Naive thymus-derived CD4-positive, alpha-beta T cell (primary cell): ENCODE measurements at regions not wholly inside any gene's neighbourhood (a gene's known extent, or its start where the extent isn't known, plus 50 kb on each side); places are given as distances from the start of the nearest gene placed in this dataset.
"Not testable (repeated sequence)": the region's sequence is repeated elsewhere in the genome, so short reads cannot be mapped to it uniquely, and the experiment has no call there.

ENCODE experiments used
- ATAC-seq: fragments of 150-1000 bp; cut with Tn5 transposase; 2 replicates; pipeline ENCODE4 v1.10.0; 2021; ENCODE audit warnings: mild to moderate bottlenecking, moderate library complexity
- CTCF ChIA-PET: fragments of 350-600 bp; sonication (Branson Sonifier 250); formaldehyde crosslinking; loops from one replicate; lab custom pipeline; 2021; ENCODE audit warnings: antibody characterized with exemption; lab: Charles Lee
- POLR2A ChIA-PET: fragments of 350-600 bp; sonication (Branson Sonifier 250); formaldehyde crosslinking; loops from one replicate; lab custom pipeline; 2021; ENCODE audit warnings: antibody characterized with exemption, inconsistent platforms; lab: Charles Lee
- DNase-seq, 9 donors: peaks; one replicate each; pipeline versions ENCODE4 v3.0.0 to v3.0.0-alpha.2; 2020 to 2022; ENCODE audit warnings: mixed read lengths in 1 of 9
- H3K27ac ChIP-seq: one replicate; pipeline ENCODE4 v1.7.0; 2013; ENCODE audit warnings: mild to moderate bottlenecking, low read depth, low read length, moderate library complexity
- H3K27me3 ChIP-seq, 2 donors: one replicate each; pipeline ENCODE4 v1.7.0; 2013; ENCODE audit warnings: low read length in 2 of 2, mild to moderate bottlenecking in 2 of 2, moderate library complexity in 2 of 2; ENCODE audit not compliant: control insufficient read depth in 2 of 2, insufficient read depth in 2 of 2
- H3K36me3 ChIP-seq, 3 experiments: 1 replicate in 2 of 3; 2 replicates in 1 of 3; pipeline ENCODE4 v1.7.0; 2013; ENCODE audit warnings: low read length in 3 of 3, mild to moderate bottlenecking in 3 of 3, moderate library complexity in 1 of 3; ENCODE audit not compliant: insufficient read depth in 3 of 3, control insufficient read depth in 2 of 3
- H3K4me1 ChIP-seq, 2 donors: one replicate each; pipeline ENCODE4 v1.7.0; 2013; ENCODE audit warnings: low read length in 2 of 2, mild to moderate bottlenecking in 2 of 2, moderate library complexity in 1 of 2; ENCODE audit not compliant: control insufficient read depth in 2 of 2, insufficient read depth in 2 of 2
- H3K4me3 ChIP-seq: 2 replicates; pipeline ENCODE4 v1.7.0; 2013; ENCODE audit warnings: mild to moderate bottlenecking, low read length
- H3K9me3 ChIP-seq, 3 experiments: 1 replicate in 2 of 3; 2 replicates in 1 of 3; pipeline ENCODE4 v1.7.0; 2013; ENCODE audit warnings: low read length in 3 of 3; ENCODE audit not compliant: control insufficient read depth in 2 of 3
- H3K27ac Mint-ChIP-seq, 9 donors: one replicate each; pipeline ENCODE4 v1.8.0; 2020 to 2022; ENCODE audit warnings: mixed read lengths in 9 of 9, mild to moderate bottlenecking in 8 of 9, moderate library complexity in 5 of 9, inconsistent platforms in 2 of 9
- H3K27me3 Mint-ChIP-seq, 5 donors: one replicate each; pipeline ENCODE4 v1.8.0; 2021 to 2022; ENCODE audit warnings: mixed read lengths in 5 of 5, mild to moderate bottlenecking in 1 of 5
- H3K36me3 Mint-ChIP-seq, 5 donors: one replicate each; pipeline ENCODE4 v1.8.0; 2020 to 2022; ENCODE audit warnings: mixed read lengths in 5 of 5, mild to moderate bottlenecking in 3 of 5, inconsistent platforms in 1 of 5
- H3K4me1 Mint-ChIP-seq, 7 donors: one replicate each; pipeline ENCODE4 v1.8.0; 2020 to 2022; ENCODE audit warnings: mixed read lengths in 7 of 7, mild to moderate bottlenecking in 3 of 7, inconsistent platforms in 1 of 7
- H3K4me3 Mint-ChIP-seq, 10 donors: one replicate each; pipeline ENCODE4 v1.8.0; 2020 to 2022; ENCODE audit warnings: mild to moderate bottlenecking in 10 of 10, mixed read lengths in 10 of 10, moderate library complexity in 6 of 10, inconsistent platforms in 2 of 10
- H3K9me3 Mint-ChIP-seq, 11 donors: one replicate each; pipeline ENCODE4 v1.8.0; 2020 to 2022; ENCODE audit warnings: mixed read lengths in 11 of 11, mild to moderate bottlenecking in 4 of 11, inconsistent platforms in 1 of 11, moderate library complexity in 1 of 11
- intact Hi-C, 2 donors: fragments of 100-400 bp; cut with micrococcal nuclease; formaldehyde crosslinking; loops; one replicate each; pipeline ENCODE4 v1.15.1; 2023

DNA sequence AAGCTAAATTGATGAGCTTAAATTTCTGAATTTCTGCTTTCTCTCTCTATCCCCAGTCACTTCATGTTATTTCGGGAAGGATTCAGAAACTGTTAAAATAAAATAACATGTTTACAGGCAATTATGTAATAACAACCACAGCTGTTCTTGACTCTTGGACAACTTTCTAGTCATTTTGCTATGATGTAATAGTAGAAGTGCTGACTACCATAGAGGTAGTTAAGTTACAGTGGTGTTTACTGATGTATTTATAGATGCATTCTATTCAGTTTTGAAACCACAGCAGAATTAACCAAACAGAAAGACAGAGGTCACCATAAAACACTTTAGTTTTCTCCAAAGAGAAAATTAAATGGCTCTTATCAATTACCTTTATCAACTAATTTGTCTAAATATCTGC, 1292.0 kb upstream of the CHAC2 start:
- Mint-ChIP-seq H3K27ac (no peak overlapping the region), H3K4me3 (no peak overlapping the region), H3K9me3 (peaks cover 0 to 12% (median 4%) of the 10 kb centered on the region in 11 donors), H3K4me1 (no peaks in the 10 kb centered on the region), H3K36me3 (no peaks in the 10 kb centered on the region), H3K27me3 (no peaks in the 10 kb centered on the region)
- no peaks in the 10 kb centered on the region for H3K4me1 ChIP-seq
- H3K4me3 ChIP-seq: no peak overlapping the region
- intact Hi-C loops: no loop called here
- H3K36me3 ChIP-seq: no peaks in the 10 kb centered on the region
- no peak overlapping the region for H3K27ac ChIP-seq
- DNase-seq: no peak
- ChIA-PET POLR2A (no interaction called here), CTCF (no interaction called here)
- ATAC-seq: no peak
- H3K27me3 ChIP-seq: no peaks in the 10 kb centered on the region
- H3K9me3 ChIP-seq: no peaks in the 10 kb centered on the region

DNA sequence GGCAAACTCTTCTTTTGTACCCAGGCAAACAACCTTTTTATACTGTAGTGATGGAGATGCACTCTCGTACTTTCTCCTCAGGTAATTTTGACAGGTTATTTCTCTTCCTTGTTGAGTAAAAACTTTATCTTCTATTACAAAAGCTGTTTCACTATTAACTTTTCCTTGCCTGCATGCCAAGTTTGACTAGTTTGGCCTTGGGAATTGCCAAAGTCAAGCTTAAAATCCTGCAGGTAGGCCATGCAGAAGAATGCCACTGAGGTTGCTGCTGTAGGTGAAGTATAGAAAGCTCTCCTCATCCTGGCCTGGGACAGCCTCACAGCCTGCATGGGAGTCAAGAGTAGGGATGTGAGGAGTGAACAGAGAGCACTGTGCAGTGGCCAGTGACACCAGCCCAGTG, 1293.5 kb upstream of the CHAC2 start:
- Mint-ChIP-seq H3K9me3 (peaks cover 0 to 11% (median 6%) of the 10 kb centered on the region in 11 donors), H3K27me3 (no peaks in the 10 kb centered on the region), H3K36me3 (peaks cover 0 to 4% (median 0%) of the 10 kb centered on the region in 5 donors), H3K4me3 (no peak overlapping the region), H3K4me1 (no peaks in the 10 kb centered on the region), H3K27ac (no peak overlapping the region)
- no peaks in the 10 kb centered on the region for H3K27me3 ChIP-seq
- DNase-seq: no peak
- no peak overlapping the region for H3K27ac ChIP-seq
- CTCF ChIA-PET: no interaction called here
- intact Hi-C loops: no loop called here
- ATAC-seq: no peak
- no peaks in the 10 kb centered on the region for H3K36me3 ChIP-seq
- POLR2A ChIA-PET: no interaction called here
- H3K9me3 ChIP-seq: no peaks in the 10 kb centered on the region
- no peak overlapping the region for H3K4me3 ChIP-seq
- no peaks in the 10 kb centered on the region for H3K4me1 ChIP-seq

DNA sequence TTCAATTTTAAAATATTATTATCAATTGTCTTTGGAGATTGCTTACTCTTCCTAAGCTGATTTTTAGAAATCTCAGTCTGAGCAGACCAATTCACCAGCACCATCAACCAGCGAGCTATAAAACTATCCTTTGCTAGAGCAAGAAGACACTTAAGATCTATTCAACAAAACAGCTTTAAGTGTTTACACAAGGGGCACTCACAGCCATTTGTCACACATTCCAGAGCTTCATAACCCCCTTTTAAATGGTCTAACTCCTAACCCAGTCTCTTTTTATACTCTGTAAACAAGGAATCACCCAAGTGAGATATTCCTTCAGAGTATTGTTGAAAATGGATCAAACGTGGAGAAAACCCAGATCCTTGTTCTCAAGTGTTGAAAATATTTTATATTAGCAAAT, 1294.1 kb upstream of the CHAC2 start:
- ChIA-PET CTCF (no interaction called here), POLR2A (no interaction called here)
- H3K27me3 Mint-ChIP-seq: no peaks in the 10 kb centered on the region
- DNase-seq (no peak), ATAC-seq (no peak)
- Histone ChIP-seq H3K4me1 (no peaks in the 10 kb centered on the region), H3K9me3 (no peaks in the 10 kb centered on the region), H3K36me3 (no peaks in the 10 kb centered on the region), H3K4me3 (no peak overlapping the region), H3K27me3 (no peaks in the 10 kb centered on the region), H3K27ac (no peak overlapping the region)
- intact Hi-C loops: no loop called here
- no peak overlapping the region for H3K4me3 Mint-ChIP-seq
- H3K36me3 Mint-ChIP-seq: peaks cover 0 to 4% (median 0%) of the 10 kb centered on the region in 5 donors
- H3K4me1 Mint-ChIP-seq: no peaks in the 10 kb centered on the region
- H3K9me3 Mint-ChIP-seq: peaks cover 0 to 11% (median 4%) of the 10 kb centered on the region in 11 donors
- no peak overlapping the region for H3K27ac Mint-ChIP-seq

- CTCF ChIA-PET, ATAC-seq, H3K27me3 ChIP-seq, H3K4me3 Mint-ChIP-seq, POLR2A ChIA-PET, intact Hi-C loops, H3K27ac ChIP-seq, H3K27me3 Mint-ChIP-seq, DNase-seq, H3K4me1 ChIP-seq, H3K4me3 ChIP-seq, H3K27ac Mint-ChIP-seq, H3K36me3 ChIP-seq, H3K9me3 ChIP-seq, H3K4me1 Mint-ChIP-seq, H3K36me3 Mint-ChIP-seq: not testable (repeated sequence)
- peaks cover 0 to 13% (median 1%) of the 10 kb centered on the region in 11 donors for H3K9me3 Mint-ChIP-seq
Measured at GRCh38 chr2:52470457-52470856, 1297.1 kb upstream of the CHAC2 start.

- no peaks in the 10 kb centered on the region for H3K4me1 Mint-ChIP-seq
Measured at GRCh38 chr2:52467189-52467588, 1300.4 kb upstream of the CHAC2 start.

GRCh38 chr2:52465287-52465686, 1302.3 kb upstream of the CHAC2 start:
- Histone ChIP-seq H3K9me3 (no peaks in the 10 kb centered on the region), H3K4me3 (no peak overlapping the region), H3K27me3 (no peaks in the 10 kb centered on the region), H3K27ac (no peak overlapping the region), H3K36me3 (no peaks in the 10 kb centered on the region), H3K4me1 (no peaks in the 10 kb centered on the region)
- ATAC-seq (no peak), DNase-seq (no peak)
- Mint-ChIP-seq H3K9me3 (peaks cover 0 to 20% (median 4%) of the 10 kb centered on the region in 11 donors), H3K27ac (no peak overlapping the region), H3K27me3 (no peaks in the 10 kb centered on the region), H3K4me3 (no peak overlapping the region), H3K36me3 (peaks cover 0 to 4% (median 0%) of the 10 kb centered on the region in 5 donors), H3K4me1 (no peaks in the 10 kb centered on the region)
- ChIA-PET CTCF (no interaction called here), POLR2A (no interaction called here)
- intact Hi-C loops: no loop called here

More at GRCh38 chr2:52467189-52467588, 1300.4 kb upstream of the CHAC2 start:
- Histone ChIP-seq H3K27me3 (no peaks in the 10 kb centered on the region), H3K27ac (no peak overlapping the region), H3K4me1 (no peaks in the 10 kb centered on the region), H3K36me3 (no peaks in the 10 kb centered on the region), H3K9me3 (no peaks in the 10 kb centered on the region), H3K4me3 (no peak overlapping the region)
- DNase-seq: no peak
- POLR2A ChIA-PET: no interaction called here
- intact Hi-C loops: no loop called here
- CTCF ChIA-PET: no interaction called here
- peaks cover 0 to 20% (median 4%) of the 10 kb centered on the region in 11 donors for H3K9me3 Mint-ChIP-seq
- no peak overlapping the region for H3K4me3 Mint-ChIP-seq
- no peak overlapping the region for H3K27ac Mint-ChIP-seq
- ATAC-seq: no peak
- peaks cover 0 to 4% (median 0%) of the 10 kb centered on the region in 5 donors for H3K36me3 Mint-ChIP-seq
- no peaks in the 10 kb centered on the region for H3K27me3 Mint-ChIP-seq

DNA sequence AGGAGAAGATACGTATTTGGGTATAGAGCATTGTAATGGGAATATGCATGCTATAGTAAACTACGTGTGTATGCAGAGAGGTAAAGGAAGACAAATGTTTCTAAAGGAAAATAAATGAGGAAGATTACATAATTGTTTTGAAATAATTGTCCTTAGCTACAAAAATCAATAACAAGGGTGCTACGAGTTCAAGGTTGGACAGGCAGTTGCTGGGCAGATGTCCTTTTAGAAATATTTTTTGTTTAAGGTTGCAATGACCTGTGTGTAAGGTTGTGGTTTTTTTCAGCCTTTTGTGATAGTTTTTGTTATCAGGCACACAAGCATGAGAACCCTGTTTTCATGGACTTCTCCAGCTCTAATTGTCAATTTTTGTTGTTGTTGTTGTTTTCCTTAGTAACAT, 1304.1 kb upstream of the CHAC2 start:
- POLR2A ChIA-PET: no interaction called here
- intact Hi-C loops: no loop called here
- Histone ChIP-seq H3K27ac (no peak overlapping the region), H3K4me3 (no peak overlapping the region), H3K9me3 (no peaks in the 10 kb centered on the region), H3K36me3 (no peaks in the 10 kb centered on the region), H3K4me1 (no peaks in the 10 kb centered on the region), H3K27me3 (no peaks in the 10 kb centered on the region)
- Mint-ChIP-seq H3K4me1 (no peaks in the 10 kb centered on the region), H3K27me3 (no peaks in the 10 kb centered on the region), H3K27ac (no peak overlapping the region), H3K36me3 (no peaks in the 10 kb centered on the region), H3K4me3 (no peak overlapping the region), H3K9me3 (peaks cover 0 to 21% (median 3%) of the 10 kb centered on the region in 11 donors)
- DNase-seq (no peak), ATAC-seq (no peak)
- CTCF ChIA-PET: no interaction called here
